ENCODE measurements at regions not wholly inside any gene's neighbourhood (a gene's known extent, or its start where the extent isn't known, plus 50 kb on each side); places are given as distances from the start of the nearest gene placed in this dataset.

DNA sequence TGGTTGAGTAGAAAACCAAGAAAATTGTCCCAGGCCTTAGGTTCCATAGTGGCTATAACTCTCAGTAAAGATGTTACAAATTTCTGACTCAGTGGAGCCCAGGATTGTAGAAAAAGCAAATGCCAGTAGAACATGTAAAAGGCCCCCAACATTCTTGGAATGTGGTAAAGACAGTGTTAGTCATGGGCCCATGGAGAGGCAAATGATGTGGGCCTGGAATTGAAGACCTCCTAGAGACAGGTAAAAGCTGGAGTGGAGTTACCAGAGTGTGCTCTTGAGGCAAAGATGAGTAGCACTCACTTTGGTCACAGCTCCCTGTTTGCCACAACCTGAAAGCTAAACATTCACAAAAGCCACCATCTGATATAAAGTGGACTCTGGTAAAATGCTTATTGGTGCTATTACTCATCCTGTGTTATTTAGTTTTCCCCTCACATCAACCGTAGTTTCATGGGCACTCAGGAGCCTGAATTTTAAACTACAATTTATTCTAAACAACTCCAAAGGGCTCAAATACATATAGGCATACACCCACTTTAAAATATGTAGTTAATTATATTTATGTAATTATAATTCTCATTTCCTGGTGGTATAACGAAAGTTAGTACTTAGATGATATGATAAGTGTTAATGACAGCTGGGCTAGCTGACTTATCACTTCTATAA, 359.6 kb upstream of the NECTIN3 start:
- no peak for DNase-seq

DNA sequence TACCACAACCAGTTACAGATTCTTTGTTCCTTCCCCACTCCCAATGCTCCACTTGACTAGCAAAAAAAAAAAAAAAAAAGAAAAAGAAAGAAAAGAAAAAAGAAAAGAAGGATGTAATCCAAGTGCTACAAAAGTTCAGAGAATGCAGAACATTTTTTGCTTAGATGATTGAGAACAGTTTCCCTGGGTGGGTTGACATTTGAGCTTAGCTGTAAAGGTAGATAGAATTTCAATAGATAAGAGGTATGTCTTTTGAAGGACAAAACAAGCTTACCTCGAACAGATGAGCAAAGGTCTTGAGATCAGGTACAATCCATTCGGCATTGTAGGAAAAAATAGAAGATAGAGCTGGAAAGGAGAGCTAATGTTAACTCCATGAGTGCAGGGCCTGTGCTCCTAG, 344.6 kb upstream of the NECTIN3 start:
- no peak for DNase-seq

DNA sequence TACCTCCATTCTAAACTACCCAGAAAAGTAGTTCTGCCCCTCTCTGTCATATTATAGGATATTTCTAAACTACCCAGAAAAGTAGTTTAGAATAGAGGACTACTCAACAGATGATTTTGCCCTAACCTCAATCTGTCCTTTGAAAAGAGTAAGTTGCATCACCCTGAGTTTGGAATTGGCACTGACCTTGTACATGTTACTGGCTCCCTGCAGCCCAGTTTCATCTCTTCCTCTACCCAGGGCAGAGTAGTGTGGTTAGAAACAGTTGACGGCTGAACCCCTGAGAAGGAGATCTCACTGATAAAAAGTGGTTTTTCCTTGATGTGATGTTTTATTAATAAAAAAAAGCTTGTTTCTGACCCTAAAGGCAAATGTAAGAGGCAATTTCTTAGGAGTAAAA, 340.5 kb upstream of the NECTIN3 start:
- no peak for DNase-seq

DNA sequence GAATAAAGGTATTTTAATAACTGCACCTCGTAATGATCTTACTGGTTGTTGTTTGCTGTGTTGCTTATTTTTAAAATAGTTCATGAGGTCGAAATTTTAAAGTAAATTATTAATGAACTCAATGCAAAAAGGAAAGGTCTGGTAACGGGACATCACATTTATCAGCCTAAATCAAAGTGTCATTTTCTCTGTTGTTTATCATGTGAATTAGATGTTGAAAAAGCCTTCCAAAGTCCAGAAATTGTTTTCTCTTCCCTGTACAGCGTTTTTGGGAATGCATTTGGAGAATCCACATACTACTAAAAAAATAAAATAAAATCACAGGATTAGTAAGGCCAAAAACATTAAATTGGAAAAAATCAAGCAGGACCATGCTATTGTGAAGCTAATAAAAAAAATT, 339.2 kb upstream of the NECTIN3 start:
- DNase-seq = no peak

DNA sequence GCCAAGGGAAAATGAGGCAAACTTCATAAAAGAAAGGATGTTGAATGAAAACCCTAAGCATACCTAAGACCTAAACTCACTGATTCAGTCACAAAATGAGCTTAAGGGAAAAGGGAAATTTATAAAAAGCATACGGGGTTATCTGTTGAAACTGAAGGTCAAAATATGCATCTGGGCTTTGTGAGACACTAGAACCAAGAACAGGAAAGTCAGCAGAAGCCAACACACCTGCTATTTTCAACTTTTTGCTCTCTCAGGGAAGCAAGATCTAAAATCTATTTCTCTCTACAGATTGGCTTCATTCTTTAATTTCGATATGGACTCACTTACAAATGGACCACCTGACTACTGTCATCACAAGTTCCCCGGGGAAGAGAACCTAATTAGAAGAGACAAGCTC, 338.6 kb upstream of the NECTIN3 start:
- DNase-seq = no peak

DNA sequence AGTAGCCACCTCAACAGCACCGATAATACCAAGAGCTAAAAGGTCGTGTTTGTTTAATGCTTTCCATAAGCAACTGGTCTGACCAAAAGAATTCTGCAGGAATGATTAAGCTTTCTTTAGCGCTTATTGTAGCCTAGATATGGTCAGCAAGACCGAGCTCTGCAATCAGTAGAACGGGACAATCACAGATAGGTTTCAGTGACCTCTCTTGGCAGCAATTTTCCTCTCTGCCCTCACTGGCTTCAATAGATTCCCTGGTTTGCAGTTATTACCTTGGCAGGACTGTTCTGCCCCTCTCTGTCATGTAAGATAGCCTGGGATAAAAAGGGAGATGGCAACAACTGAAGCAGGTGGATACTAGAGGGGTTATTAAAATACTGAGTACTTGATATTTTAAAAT, 337.1 kb upstream of the NECTIN3 start:
- no peak for DNase-seq

DNA sequence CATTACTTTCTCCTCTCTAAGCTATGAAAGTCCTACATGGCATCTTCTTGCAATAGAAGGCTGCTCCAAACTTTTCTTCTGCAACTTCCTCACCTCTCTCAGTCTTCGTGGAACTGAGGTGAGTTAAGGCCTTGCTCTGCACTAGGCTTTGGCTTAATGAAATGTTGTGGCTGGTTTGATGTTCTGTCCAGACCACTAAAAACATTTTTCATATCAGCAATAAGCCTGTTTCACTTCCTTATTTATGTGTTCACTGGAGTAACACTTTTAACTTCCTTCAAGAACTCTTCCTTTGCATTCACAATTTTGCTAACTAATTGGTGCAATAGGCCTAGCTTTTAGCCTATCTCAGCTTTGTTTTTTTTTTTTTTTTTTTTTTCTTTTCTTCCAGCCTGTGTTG, 335.3 kb upstream of the NECTIN3 start:
- DNase-seq = no peak

DNA sequence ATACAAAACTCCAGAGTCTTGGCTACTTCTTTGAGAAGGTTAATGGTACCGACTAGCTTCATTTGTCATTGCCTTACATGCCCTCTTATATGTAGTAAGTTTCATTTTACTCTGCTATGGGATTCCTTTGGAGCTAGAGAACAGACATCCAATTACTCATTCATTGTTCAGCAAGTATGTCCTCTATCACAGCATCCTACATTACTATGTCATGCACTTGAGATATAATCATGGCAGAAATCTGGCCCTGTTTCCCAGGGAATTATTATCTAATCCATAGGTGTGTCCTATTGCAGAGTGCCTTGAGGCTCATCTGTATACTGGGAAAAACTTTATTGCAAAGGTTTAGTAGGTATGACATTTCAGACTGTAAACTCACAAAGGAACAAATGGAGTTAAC, 333.1 kb upstream of the NECTIN3 start:
- no peak for DNase-seq

DNA sequence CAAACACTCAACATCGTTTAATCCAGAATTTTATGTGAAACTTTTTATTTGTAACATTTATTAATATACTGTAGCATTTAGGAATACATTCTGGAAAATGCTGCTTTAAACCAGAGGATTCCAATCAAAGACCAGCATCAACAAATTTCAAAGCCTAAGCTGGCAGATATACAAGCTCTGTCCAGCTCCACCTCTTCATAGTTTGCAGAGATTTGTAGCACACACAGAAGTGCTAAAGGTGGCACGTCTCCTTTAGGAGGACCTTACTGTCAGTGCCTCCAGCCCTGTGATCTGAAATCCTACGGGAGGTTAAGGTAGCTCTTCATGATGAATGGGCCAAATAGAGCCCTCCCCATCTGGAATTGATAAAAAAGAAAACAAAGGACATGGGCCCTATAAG, 329.7 kb upstream of the NECTIN3 start:
- DNase-seq = no peak

DNA sequence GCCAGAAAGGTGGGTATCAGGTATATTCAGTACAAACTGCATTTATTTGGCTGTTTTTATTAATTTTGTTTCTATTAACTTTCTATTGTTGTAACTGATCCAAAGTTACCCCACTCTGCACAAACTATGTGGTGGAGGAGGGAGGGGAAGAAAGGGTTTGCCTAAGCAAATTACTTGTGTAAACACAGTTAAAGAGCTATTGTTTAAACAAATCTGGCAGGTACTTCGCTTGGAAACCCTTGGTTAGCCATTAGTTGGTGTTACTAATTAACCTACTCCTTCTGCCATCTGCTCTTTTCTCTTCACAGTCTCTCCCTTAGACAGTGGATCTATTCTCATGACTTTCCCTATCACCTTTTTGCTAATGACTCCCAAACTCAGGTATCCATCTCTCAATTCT, 328.4 kb upstream of the NECTIN3 start:
- no peak for DNase-seq

DNA sequence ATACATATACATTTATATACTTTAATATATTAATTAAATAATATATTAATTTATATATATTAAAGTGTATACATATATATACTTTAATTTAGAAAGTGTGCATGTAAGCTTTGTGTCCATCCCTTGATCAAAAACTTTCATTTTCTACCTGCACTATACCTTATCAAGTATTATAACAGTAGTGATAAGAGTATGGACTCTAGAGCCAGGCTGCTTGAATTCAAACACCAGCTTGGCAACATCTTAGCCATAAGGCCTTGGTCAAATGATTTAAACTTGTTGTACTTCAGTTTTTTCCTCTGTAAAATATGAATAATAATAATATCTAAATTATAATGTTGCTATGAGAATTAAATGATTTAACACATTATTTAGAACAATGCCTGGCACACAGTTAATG, 327.6 kb upstream of the NECTIN3 start:
- DNase-seq = no peak

DNA sequence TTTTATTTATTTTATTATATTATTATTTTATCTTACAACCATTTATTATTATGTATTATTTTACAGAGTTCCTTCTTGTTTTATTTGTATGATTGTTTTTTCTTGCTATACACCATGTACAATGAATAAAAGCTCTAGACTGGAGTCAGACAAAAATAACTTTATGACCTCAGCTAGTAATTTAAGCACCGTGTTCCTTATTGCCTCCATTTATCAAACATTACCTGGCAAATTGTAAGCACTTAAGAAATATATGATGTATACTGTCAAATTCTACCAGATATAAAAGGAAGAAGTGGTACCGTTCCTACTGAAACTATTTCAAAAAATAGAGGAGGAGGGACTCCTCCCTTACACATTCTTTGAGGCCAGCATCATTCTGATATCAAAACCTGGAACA, 326.9 kb upstream of the NECTIN3 start:
- no peak for DNase-seq

DNA sequence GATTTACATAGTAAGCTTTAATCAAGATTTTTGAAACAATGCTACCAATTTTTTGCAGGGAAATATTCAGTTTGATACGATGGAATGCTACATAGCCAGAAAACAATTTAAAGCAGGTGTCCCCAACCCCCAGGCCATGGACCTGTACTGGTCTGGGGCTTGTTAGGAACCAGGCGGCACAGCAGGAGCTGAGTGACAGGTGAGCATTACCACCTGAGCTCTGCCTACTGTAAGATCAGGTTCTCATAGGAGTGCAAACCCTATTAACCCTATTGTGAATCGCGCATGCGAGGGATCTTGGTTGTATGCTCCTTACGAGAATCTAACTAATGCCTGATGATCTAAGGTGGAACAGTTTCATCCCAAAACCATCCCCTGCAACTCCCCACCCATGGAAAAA, 322.6 kb upstream of the NECTIN3 start:
- no peak for DNase-seq

DNA sequence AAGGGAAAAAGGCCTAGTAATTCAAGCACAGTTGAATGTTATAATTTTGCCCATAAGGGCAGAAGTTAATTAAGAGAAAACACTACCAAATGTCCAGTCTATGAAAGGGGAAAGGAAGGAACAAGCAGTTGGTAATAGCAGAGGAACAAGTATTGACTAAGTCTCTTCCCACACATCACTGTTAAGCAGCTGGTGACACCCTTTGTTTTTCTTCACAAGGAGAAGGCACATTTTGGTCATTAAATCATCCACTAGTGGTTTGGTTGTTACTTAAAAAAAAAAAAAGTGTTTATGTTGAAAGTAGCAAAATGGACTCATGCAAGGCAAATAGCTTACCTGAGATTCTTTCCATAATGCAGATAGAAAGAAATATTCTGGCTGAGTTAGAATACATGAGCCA, 321.4 kb upstream of the NECTIN3 start:
- DNase-seq = no peak

DNA sequence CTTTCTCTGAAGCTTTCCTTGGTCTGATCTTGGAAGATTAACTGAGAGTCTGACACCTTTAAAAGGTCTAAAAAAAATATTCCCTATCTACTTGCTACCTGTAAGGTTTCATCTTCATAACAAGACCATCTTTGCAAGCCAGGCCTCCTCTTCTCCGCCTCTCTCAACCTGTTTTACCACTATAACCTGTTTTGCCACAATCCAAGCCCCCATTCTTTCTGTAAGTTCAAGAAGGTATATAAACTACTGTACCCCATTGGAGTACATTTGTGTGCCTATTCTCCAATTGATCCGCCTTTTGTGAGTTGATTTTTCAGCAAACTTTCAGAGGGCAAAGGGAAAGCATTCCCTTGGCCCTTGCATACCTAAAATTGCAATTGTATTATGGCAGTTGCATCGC, 319.3 kb upstream of the NECTIN3 start:
- no peak for DNase-seq

DNA sequence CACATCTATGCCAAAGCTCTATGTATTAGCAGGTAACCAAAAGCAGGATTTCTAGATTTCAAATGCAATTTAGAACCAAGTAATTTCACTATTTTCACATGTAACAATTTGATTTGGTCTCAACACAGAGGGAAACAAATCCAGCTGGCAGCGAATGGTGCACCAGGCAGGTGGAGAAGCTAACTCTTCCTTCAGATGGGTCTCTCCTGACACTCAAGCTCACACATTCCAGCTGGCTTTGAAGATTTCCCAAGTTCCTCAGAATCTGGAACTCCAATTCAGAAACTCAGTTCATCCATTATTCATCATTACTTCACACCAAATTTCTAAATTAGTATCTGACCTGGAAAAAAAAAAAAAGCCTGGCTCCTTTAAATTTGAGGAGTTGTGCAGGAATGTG, 318.1 kb upstream of the NECTIN3 start:
- DNase-seq = no peak

DNA sequence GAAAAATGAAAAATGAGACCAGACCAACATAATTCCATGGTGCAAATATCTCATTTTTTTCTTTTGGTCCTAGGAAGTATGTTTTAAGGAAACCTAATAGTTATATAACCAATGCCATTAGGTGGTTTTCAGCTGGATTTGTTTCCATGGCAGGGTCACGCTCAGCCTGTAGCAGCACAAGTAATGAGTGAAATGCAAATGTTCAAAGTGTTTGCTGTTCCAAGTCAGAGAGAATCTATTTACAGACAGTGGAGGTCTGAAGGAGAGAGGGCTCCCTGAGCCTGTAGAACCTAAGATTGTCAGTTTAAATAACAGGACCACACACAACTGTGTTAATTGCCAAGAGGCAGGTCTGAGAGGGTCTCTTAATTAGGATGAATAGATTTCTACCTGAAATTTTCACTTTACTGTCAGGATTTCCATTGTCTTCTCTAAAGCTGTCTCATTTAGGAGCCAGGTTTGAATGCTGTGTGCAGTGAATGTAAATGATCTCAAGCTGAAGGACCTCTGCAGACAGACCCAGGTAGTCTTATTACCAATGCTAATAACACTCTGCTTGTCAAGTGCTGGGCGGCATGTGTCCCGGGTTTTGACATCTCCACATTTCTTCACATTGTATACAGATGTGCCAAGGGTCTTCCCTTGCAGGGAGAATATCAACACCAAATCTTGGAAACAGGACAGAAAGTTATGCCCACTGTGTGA, 317.3 kb upstream of the NECTIN3 start:
- DNase-seq = no peak

DNA sequence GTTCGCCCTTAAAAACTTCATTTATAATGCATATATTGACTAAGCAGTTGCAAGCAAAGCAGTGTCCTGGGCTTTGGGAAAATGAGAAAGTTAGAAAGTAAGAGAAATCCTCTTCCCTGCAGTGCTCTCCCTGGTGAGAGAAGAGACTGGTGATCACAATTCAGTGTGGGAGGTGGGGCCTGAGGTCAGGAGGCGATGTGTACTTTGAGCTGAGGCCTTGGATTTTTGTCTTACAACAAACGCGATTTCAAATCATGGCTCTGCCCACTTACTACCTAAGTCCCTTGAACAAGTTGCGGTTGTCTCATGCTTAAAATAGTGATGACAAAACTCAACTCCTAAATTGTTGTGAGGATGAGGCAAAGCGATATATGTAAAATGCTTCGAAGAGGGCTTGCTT, 316.3 kb upstream of the NECTIN3 start:
- DNase-seq = no peak

DNA sequence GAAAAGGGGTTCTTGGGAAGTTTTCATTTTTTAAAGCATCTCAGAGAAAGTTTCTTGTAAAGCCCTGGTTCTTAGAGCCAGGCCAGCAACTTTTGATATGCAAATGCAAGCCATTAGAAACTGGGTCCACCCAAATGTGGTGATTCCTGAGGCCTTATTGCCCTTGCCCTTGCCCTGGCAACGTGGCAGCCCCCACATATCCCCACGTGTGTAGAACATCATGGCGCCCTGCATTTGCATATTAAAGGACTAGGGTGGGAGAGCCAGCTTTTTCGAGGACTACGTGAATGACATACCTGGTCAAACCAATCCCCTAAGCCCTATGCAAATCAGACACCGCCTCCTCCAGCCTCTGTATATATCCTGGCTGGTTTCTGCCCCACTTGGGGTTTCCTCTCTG, 314.9 kb upstream of the NECTIN3 start:
- DNase-seq = no peak

DNA sequence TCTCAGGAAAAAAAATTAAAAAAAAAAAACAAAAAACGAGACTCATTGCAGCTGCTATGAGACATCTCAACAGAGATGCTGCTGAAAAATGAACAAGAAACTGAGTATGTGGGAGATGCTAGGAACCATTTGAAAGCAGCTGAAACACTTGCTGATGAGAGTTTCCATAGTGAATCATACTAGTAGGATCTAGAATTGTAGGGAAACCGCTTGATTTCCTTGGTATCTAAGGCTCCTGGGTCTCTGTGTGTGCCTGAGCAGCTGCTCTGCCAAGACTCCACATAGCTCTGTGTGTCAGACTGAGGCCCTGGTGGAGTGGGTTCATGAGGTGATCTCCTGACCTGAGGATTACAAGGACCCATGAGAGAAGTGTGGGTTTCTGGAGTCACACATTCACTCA, 313.4 kb upstream of the NECTIN3 start:
- no peak for DNase-seq

DNA sequence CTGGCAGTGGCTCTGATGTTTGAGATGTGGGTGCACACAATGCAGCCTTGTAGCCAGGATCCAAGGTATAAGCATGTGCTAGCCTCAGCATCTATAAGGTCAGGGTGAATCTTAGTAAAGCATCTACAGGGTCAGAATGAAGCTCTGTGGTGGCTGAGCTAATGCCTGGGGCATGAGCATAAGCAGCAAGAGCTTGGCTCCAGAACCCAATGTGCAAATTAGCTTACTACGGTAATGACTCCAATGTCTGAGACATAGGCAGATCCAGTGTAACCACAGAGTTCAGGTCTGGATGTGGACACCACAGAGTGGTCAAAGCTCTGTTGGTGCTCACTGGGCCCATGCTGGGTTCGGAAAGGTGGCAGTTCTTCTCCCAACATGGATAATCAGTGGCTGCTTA, 304.5 kb upstream of the NECTIN3 start:
- no peak for DNase-seq

DNA sequence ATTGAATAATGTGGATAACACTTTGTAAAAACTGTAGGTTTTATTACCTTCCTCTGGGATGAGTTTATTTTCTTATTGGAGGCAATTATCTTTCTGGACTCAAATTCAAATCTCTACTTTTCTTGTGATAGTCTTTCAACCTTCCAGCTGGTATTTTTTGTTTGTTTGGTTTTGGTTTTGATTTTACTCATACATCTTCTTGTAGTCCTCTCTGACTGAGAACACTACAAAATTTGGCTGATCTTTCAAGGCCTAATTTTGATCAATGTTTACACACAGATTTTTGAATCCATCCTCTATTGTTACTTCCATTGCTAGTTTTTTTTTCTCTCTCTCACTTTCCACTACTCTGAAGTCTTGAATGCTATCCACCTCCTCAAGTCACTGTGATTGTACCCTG, 303.8 kb upstream of the NECTIN3 start:
- DNase-seq = no peak

DNA sequence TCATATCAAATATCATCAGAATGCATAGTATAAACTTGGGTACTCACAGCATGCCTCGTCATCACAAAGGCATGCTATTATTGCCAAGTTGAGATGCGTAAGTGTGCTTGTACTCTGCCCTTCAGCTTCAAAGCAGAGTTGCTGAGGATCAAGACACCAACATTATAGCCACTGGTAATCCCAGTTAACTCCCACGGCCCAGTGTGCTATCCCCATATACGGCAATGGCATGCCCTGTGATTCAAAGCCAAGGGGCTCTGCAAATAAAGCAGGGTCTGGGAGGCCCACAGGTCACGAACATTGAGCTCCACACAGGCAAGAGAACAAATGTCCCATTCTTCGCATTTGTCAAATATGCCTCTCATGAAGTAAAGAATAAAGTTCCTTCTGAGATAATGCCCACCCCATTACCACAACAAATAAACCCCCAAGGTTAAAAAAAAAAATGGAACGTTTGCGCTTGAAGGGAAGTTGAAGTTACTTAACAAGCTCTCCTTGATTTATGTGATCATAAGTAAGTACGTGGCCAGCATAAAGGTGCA, 298.1 kb upstream of the NECTIN3 start:
- DNase-seq = no peak

DNA sequence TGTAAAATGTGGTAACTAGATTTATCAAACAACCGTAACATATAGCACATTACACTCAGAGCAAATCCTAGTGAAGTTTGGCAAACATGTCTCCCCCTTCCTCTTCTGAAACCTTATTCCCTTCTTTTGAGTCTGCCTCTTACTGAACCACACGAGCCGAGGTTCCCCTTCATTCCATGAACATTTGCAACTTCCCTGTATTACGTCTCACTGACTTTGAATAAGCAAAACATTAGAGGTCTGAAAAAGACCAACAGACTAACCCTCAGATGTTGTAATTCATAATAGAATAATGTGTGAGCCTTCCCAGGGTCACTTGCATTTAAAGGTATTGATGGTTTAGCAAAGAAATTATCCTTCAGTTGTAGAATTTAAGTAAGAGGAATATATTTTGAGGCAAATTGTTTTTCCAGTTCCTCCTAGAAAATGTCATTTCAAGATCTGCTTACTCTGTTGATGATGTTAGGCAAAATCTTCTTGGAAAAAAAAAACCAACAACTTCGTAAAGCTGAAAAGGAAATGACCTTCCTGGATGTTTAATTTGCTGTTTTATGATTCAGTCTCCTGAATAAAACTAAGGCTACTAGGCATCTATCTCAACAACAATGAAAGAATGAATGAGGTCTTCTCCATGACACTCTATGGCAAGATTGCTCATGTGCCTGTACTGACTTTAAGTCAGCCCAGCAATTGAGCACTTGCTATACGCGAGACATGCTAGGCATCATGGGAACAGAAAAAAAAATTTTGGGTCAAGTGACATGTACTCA, 296.9 kb upstream of the NECTIN3 start:
- no peak for DNase-seq
